ENCODE measurements at regions not wholly inside any gene's neighbourhood (a gene's known extent, or its start where the extent isn't known, plus 50 kb on each side); places are given as distances from the start of the nearest gene placed in this dataset.

- no peak for FAIRE-seq
Observed at GRCh38 chr2:220664272-220665107, 907.6 kb downstream of the EPHA4 start.

DNA sequence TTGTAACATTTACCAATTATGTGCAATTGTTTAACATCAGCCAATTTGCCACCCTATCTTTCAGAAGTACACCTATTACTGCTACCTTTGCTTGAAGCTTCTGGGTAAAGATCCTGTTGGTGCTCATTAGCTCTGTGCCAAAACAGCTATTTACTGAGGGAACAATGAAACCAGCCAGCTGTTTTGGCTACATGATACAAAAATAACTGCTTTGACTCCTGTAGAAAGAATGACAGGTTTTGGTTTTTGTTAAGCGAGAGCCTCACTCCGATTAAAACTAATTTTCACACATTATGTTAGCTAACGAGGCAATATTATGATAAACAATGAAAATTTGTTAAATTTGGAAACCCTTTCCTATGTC lies 907.0 kb downstream of the EPHA4 start:
- FAIRE-seq: no peak

GRCh38 chr2:220669324-220669723 lies 902.8 kb downstream of the EPHA4 start:
- FAIRE-seq: no peak

- no peak for FAIRE-seq
Observed at GRCh38 chr2:220670511-220670910, 901.6 kb downstream of the EPHA4 start.

GRCh38 chr2:220673151-220673874 lies 898.8 kb downstream of the EPHA4 start:
- FAIRE-seq: no peak

- FAIRE-seq: no peak
Observed at GRCh38 chr2:220674033-220674432, 898.1 kb downstream of the EPHA4 start.

GRCh38 chr2:220676695-220677094 lies 895.4 kb downstream of the EPHA4 start:
- no peak for FAIRE-seq

DNA sequence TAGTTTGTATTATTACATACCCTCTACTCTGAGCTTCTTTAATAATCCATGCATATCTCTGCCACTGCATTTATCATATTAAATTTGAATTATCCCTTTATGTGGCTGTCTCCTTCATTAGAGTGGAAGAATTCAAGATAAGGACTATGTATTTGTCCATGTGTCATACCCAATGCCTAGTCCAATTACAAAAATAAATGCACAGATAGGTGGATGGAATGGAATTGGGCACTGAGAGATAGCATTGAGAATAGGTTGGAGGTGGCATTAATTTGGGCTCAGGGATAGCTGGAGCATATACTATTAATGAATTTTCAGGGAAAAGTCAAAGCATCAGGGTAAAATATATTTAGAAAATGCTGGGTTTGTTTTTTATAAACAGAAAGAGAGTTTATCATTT lies 893.2 kb downstream of the EPHA4 start:
- no peak for FAIRE-seq

- FAIRE-seq: no peak
Observed at GRCh38 chr2:220682616-220683015, 889.5 kb downstream of the EPHA4 start.

DNA sequence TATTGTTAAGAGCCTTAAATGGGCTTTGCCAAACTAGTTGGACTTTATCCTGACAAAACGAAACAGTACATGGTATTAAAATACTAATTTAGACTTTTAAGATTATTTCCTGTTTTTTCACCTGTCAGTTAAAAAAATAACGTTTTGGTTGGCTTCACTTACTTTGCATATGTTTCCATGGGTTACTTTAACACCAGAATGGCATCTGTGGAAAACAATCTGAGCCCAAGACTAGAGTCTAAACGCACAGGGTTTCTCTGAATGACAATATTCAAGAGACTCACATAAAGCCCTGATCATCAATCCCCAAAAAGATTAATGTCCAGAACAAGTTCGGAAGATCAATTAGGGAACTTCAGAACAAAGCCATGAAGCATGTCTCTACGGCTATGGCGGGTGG lies 888.0 kb downstream of the EPHA4 start:
- no peak for FAIRE-seq

GRCh38 chr2:220687231-220687843 lies 884.8 kb downstream of the EPHA4 start:
- FAIRE-seq: peak; percentile 69

DNA sequence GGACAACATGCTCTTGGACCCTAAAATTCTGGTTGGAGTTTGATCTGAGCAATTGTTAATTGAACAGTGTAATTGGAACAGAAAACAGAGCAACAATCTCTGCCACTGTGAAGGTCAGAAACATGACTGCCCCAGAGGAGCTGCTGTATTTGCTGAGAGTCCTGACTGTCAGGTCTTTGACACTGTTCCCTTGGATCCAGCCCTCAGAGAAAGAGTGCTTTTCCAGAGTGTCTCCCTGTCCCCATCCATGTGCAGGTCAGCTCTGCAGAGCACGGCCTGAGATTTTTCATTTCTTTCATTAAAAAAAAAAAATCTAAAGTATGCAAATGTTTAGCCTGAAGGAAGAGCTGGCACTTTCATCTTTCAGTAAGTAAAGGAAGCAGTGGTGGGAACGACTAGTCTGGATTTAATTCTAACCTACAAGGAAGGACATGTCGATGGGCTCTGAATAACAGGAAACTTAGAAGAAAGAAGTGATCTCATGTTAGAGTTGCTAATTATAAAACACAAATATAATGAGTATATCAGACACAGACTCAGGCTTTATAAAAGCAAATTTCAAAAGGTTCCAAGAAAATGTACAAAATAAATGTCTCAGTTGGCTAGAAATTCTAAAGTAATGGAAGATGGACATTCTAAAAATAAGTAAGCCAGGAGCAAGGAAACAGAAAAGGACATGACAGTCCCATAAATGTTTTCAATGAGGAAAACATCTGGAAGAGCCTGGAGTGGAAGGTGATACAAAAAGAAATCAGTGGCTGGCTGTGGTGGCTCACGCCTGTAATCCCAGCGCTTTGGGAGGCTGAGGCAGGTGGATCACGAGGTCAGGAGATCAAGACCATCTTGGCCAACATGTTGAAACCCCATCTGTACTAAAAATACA lies 876.5 kb downstream of the EPHA4 start:
- no peak for FAIRE-seq

DNA sequence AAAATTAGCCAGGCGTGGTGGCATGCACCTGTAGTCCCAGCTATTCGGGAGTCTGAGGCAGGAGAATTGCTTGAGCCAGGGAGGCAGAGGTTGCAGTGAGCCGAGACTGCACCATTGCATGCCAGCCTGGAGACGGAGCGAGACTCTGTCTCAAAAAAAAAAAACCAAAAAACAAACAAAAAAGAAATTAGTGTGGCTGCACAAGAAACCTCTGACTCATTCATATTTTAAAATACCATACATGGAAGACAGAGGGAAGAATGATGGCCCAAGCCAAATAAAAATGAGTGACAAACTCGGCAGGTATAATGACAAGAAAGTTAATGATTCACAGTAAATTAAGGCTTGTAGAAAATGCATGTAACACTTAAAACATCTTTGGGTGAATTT lies 875.8 kb downstream of the EPHA4 start:
- no peak for FAIRE-seq

DNA sequence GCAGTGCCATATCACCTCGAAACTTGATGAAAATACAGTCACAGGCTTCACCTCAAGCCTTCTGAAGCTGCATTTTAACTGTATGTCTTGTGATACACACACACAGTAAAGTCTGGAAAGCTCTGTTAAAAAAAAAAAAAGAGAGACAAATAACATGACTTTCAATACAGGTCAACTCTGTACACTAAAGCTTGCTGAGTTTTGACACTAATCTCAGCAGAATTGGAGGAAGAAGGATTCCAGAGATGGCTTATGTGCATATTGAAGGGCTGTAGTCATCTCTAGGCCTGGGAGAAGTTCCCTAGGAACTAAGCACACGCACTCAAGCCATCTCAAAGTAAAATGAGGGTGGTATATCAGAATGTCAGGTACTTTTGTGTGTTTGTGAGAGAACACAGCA lies 875.1 kb downstream of the EPHA4 start:
- no peak for FAIRE-seq

- FAIRE-seq: no peak
Observed at GRCh38 chr2:220701115-220701514, 871.0 kb downstream of the EPHA4 start.

- no peak for FAIRE-seq
Observed at GRCh38 chr2:220703279-220703678, 868.8 kb downstream of the EPHA4 start.

GRCh38 chr2:220704081-220704480 lies 868.0 kb downstream of the EPHA4 start:
- FAIRE-seq: no peak

GRCh38 chr2:220704810-220705209 lies 867.3 kb downstream of the EPHA4 start:
- FAIRE-seq: no peak

- no peak for FAIRE-seq
Observed at GRCh38 chr2:220705678-220706077, 866.4 kb downstream of the EPHA4 start.

DNA sequence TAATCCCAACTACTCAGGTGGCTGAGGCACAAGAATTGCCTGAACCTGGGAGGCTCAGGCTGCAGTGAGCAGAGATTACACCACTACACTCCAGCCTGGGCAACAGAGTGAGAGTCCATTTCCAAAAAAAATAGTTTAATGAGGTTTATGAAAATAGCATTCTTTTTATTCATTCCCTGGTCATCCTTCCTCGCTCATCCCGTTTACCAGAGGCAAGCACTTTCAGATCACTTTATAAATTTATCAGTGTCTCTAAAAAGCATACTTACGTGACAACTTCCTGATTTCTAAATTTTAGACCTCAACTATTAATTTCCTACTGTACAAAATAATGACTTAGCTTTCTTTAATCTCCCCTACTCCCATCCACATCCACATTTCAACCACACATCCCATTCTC lies 864.8 kb downstream of the EPHA4 start:
- FAIRE-seq: no peak

GRCh38 chr2:220708366-220708765 lies 863.7 kb downstream of the EPHA4 start:
- FAIRE-seq: no peak

- FAIRE-seq: no peak
Observed at GRCh38 chr2:220717283-220717682, 854.8 kb downstream of the EPHA4 start.

- FAIRE-seq: no peak
Observed at GRCh38 chr2:220736778-220737177, 835.3 kb downstream of the EPHA4 start.

All from islet of Langerhans (tissue), 1 donor.